HG03571 (cell line): ENCODE measurements at regions not wholly inside any gene's neighbourhood (a gene's known extent, or its start where the extent isn't known, plus 50 kb on each side); places are given as distances from the start of the nearest gene placed in this dataset.
"Not testable (repeated sequence)": the region's sequence is repeated elsewhere in the genome, so short reads cannot be mapped to it uniquely, and the experiment has no call there.

ENCODE experiments used
- ATAC-seq: cut with Tn5 transposase; IDR thresholded peaks from one replicate; pipeline ENCODE4 v1.9.1; 2021; ENCODE audit not compliant: unreplicated experiment

- ATAC-seq, result no peak
Measured at GRCh38 chr17:37859451-37859850, 64.8 kb upstream of the TBC1D3K start.

- not testable (repeated sequence) for ATAC-seq
Measured at GRCh38 chr17:37858391-37858790, 65.8 kb upstream of the TBC1D3K start.

- no peak for ATAC-seq
Measured at GRCh38 chr17:37856245-37856644, 68.0 kb upstream of the TBC1D3K start.

- no peak for ATAC-seq
Measured at GRCh38 chr17:37849617-37849972, 74.6 kb upstream of the TBC1D3K start.

GRCh38 chr17:37848690-37849616 lies 75.3 kb upstream of the TBC1D3K start:
- ATAC-seq, result no peak

- no peak for ATAC-seq
Measured at GRCh38 chr17:37847811-37848331, 76.3 kb upstream of the TBC1D3K start.

GRCh38 chr17:37847102-37847501 lies 77.1 kb upstream of the TBC1D3K start:
- no peak for ATAC-seq

- no peak for ATAC-seq
Measured at GRCh38 chr17:37844977-37845293, 79.3 kb upstream of the TBC1D3K start.

- no peak for ATAC-seq
Measured at GRCh38 chr17:37844158-37844976, 79.8 kb upstream of the TBC1D3K start.

GRCh38 chr17:37842401-37842800 lies 81.8 kb upstream of the TBC1D3K start:
- ATAC-seq, result no peak

- ATAC-seq, result no peak
Measured at GRCh38 chr17:37841232-37841631, 83.0 kb upstream of the TBC1D3K start.

GRCh38 chr17:37840576-37840975 lies 83.6 kb upstream of the TBC1D3K start:
- ATAC-seq, result no peak

- no peak for ATAC-seq
Measured at GRCh38 chr17:37839196-37839978, 84.8 kb upstream of the TBC1D3K start.

- no peak for ATAC-seq
Measured at GRCh38 chr17:37838276-37838675, 85.9 kb upstream of the TBC1D3K start.

- no peak for ATAC-seq
Measured at GRCh38 chr17:37836593-37836992, 87.6 kb upstream of the TBC1D3K start.

GRCh38 chr17:37834168-37834567 lies 89.3 kb upstream of the HNF1B start:
- no peak for ATAC-seq

- ATAC-seq, result peak; percentile 52
Measured at GRCh38 chr17:37833237-37833859, 88.5 kb upstream of the HNF1B start.

- ATAC-seq, result no peak
Measured at GRCh38 chr17:37831986-37832385, 87.1 kb upstream of the HNF1B start.

- ATAC-seq, result no peak
Measured at GRCh38 chr17:37831492-37831891, 86.6 kb upstream of the HNF1B start.

GRCh38 chr17:37830151-37830993 lies 85.5 kb upstream of the HNF1B start:
- ATAC-seq, result peak; percentile 45
